KMS-11 (cell line): ENCODE measurements at regions not wholly inside any gene's neighbourhood (a gene's known extent, or its start where the extent isn't known, plus 50 kb on each side); places are given as distances from the start of the nearest gene placed in this dataset.

Experiments used
- H2AFZ ChIP-seq: fragments of 200-600 bp; sonication (generic); 2 replicates; pipeline ENCODE4 v1.6.1; 2016; ENCODE audit warnings: antibody characterized with exemption, mixed run types, low read depth
- H3K27ac ChIP-seq: fragments of 200-600 bp; sonication (generic); 2 replicates; pipeline ENCODE4 v1.6.1; 2016; ENCODE audit warnings: mild to moderate bottlenecking, mixed run types
- H3K27me3 ChIP-seq: fragments of 200-600 bp; sonication (generic); 2 replicates; pipeline ENCODE4 v1.6.1; 2017; ENCODE audit warnings: mild to moderate bottlenecking, low read depth, mixed run types, moderate library complexity; ENCODE audit not compliant: insufficient read depth
- H3K36me3 ChIP-seq: fragments of 200-600 bp; sonication (generic); 2 replicates; pipeline ENCODE4 v1.6.1; 2017; ENCODE audit warnings: mild to moderate bottlenecking, mixed run types; ENCODE audit not compliant: insufficient read depth
- H3K4me1 ChIP-seq: fragments of 200-600 bp; sonication (generic); 2 replicates; pipeline ENCODE4 v1.6.1; 2016; ENCODE audit warnings: mild to moderate bottlenecking, low read depth, mixed run types; ENCODE audit not compliant: poor library complexity, severe bottlenecking
- H3K4me2 ChIP-seq: fragments of 200-600 bp; sonication (generic); 2 replicates; pipeline ENCODE4 v1.7.0; 2016; ENCODE audit warnings: mild to moderate bottlenecking, mixed run types
- H3K4me3 ChIP-seq: fragments of 200-600 bp; sonication (generic); IDR thresholded peaks from 2 replicates; pipeline ENCODE4 v1.6.1; 2017; ENCODE audit warnings: low read depth, low read length, mixed read lengths; ENCODE audit not compliant: insufficient read depth
- H3K79me2 ChIP-seq: fragments of 200-600 bp; sonication (generic); 2 replicates; pipeline ENCODE4 v1.6.1; 2016; ENCODE audit warnings: low read depth, mixed run types; ENCODE audit not compliant: insufficient read depth
- H3K9ac ChIP-seq: fragments of 200-600 bp; sonication (generic); 2 replicates; pipeline ENCODE4 v1.6.1; 2016; ENCODE audit warnings: mild to moderate bottlenecking, mixed run types
- H4K20me1 ChIP-seq: fragments of 200-600 bp; sonication (generic); 2 replicates; pipeline ENCODE4 v1.6.1; 2016; ENCODE audit warnings: mild to moderate bottlenecking, mixed run types; ENCODE audit not compliant: insufficient read depth
- CTCF ChIP-seq: fragments of 200-600 bp; sonication (generic); conservative IDR thresholded peaks from 2 replicates; pipeline ENCODE4 v1.6.1; 2017; ENCODE audit warnings: low read depth, mild to moderate bottlenecking, antibody characterized with exemption, low read length, moderate library complexity, mixed read lengths

GRCh38 chr4:10736266-10736665, 51.7 kb upstream of the CLNK start:
- Histone ChIP-seq H2AFZ (no peak overlapping the region), H3K4me1 (no peaks in the 10 kb centered on the region), H4K20me1 (no peaks in the 10 kb centered on the region), H3K4me3 (no peak overlapping the region), H3K36me3 (no peaks in the 10 kb centered on the region), H3K27ac (no peak overlapping the region), H3K27me3 (no peaks in the 10 kb centered on the region), H3K9ac (no peak overlapping the region), H3K79me2 (no peaks in the 10 kb centered on the region), H3K4me2 (no peak overlapping the region)
- no peak for TF ChIP-seq CTCF

GRCh38 chr4:10734697-10735096, 50.1 kb upstream of the CLNK start:
- Histone ChIP-seq H4K20me1 (no peaks in the 10 kb centered on the region), H3K79me2 (no peaks in the 10 kb centered on the region), H3K27ac (no peak overlapping the region), H3K27me3 (no peaks in the 10 kb centered on the region), H3K9ac (no peak overlapping the region), H3K4me1 (no peaks in the 10 kb centered on the region), H3K4me2 (no peak overlapping the region), H3K36me3 (no peaks in the 10 kb centered on the region), H2AFZ (no peak overlapping the region), H3K4me3 (no peak overlapping the region)
- no peak for TF ChIP-seq CTCF
